GM23338 (cell line): ENCODE measurements at regions not wholly inside any gene's neighbourhood (a gene's known extent, or its start where the extent isn't known, plus 50 kb on each side); places are given as distances from the start of the nearest gene placed in this dataset.

Experiments
- ATAC-seq: fragments of 200-7000 bp; cut with Tn5 transposase; 3 replicates; pipeline ENCODE4 v1.9.1; 2020
- DNase-seq: peaks from one replicate; pipeline ENCODE4 v3.0.0-alpha.2; 2015; ENCODE audit warnings: low spot score
- H2AFZ ChIP-seq: fragments of 200-600 bp; sonication (generic); 2 replicates; pipeline ENCODE4 v1.8.0; 2016; ENCODE audit warnings: antibody characterized with exemption, mild to moderate bottlenecking, moderate library complexity
- H3F3A ChIP-seq: fragments of 200-600 bp; sonication (generic); replicated peaks from 2 replicates; pipeline ENCODE4 v1.8.0; 2017; ENCODE audit warnings: antibody characterized with exemption, mixed run types, low read depth
- H3K27ac ChIP-seq: fragments of 200-600 bp; sonication (generic); 2 replicates; pipeline ENCODE4 v1.6.1; 2016; ENCODE audit warnings: low read depth
- H3K27me3 ChIP-seq: fragments of 200-600 bp; sonication (generic); 2 replicates; pipeline ENCODE4 v1.8.0; 2016; ENCODE audit warnings: mild to moderate bottlenecking, mixed run types, moderate library complexity; ENCODE audit not compliant: insufficient read depth
- H3K36me3 ChIP-seq: fragments of 200-600 bp; sonication (generic); 2 replicates; pipeline ENCODE4 v1.8.0; 2016; ENCODE audit warnings: mild to moderate bottlenecking; ENCODE audit not compliant: insufficient read depth
- H3K4me1 ChIP-seq: fragments of 200-600 bp; sonication (generic); 2 replicates; pipeline ENCODE4 v1.8.0; 2016; ENCODE audit warnings: mild to moderate bottlenecking, moderate library complexity; ENCODE audit not compliant: insufficient read depth
- H3K4me2 ChIP-seq: fragments of 200-600 bp; sonication (generic); 2 replicates; pipeline ENCODE4 v1.7.1; 2017; ENCODE audit warnings: mixed run types
- H3K4me3 ChIP-seq: fragments of 200-600 bp; sonication (generic); 2 replicates; pipeline ENCODE4 v1.6.1; 2016; ENCODE audit warnings: mixed run types
- H3K79me2 ChIP-seq: fragments of 200-600 bp; sonication (generic); replicated peaks from 2 replicates; pipeline ENCODE4 v1.8.0; 2017; ENCODE audit warnings: mild to moderate bottlenecking; ENCODE audit not compliant: insufficient read depth
- H3K9me2 ChIP-seq: fragments of 200-600 bp; sonication (generic); 2 replicates; pipeline ENCODE4 v1.8.0; 2017; ENCODE audit not compliant: insufficient read depth
- H4K20me1 ChIP-seq: fragments of 200-600 bp; sonication (generic); replicated peaks from 2 replicates; pipeline ENCODE4 v1.8.0; 2017; ENCODE audit warnings: mild to moderate bottlenecking; ENCODE audit not compliant: insufficient read depth
- H3K27ac Mint-ChIP-seq: 2 replicates; pipeline ENCODE4 v1.8.0; 2020; ENCODE audit warnings: inconsistent platforms, mild to moderate bottlenecking, moderate library complexity, mixed read lengths
- H3K27me3 Mint-ChIP-seq: 3 replicates; pipeline ENCODE4 v1.8.0; 2022; ENCODE audit warnings: low read depth, mild to moderate bottlenecking, moderate library complexity, mixed read lengths, inconsistent platforms; ENCODE audit not compliant: insufficient read depth, poor library complexity
- H3K36me3 Mint-ChIP-seq: 3 replicates; pipeline ENCODE4 v1.8.0; 2021; ENCODE audit warnings: low read depth, mild to moderate bottlenecking, inconsistent platforms, moderate library complexity, mixed read lengths
- H3K4me1 Mint-ChIP-seq: 3 replicates; pipeline ENCODE4 v1.8.0; 2020; ENCODE audit warnings: mild to moderate bottlenecking, inconsistent platforms, mixed read lengths
- H3K4me3 Mint-ChIP-seq: 3 replicates; pipeline ENCODE4 v1.8.0; 2021; ENCODE audit warnings: moderate library complexity, mild to moderate bottlenecking, inconsistent platforms, mixed read lengths
- H3K9me3 Mint-ChIP-seq: 3 replicates; pipeline ENCODE4 v1.8.0; 2020; ENCODE audit warnings: moderate library complexity, mild to moderate bottlenecking, inconsistent platforms, mixed read lengths
- CREB1 ChIP-seq: fragments of 250-450 bp; sonication (Bioruptor Pico); IDR thresholded peaks from 2 replicates; pipeline ENCODE4 v1.5.0; 2020; ENCODE audit warnings: low read depth, mild to moderate bottlenecking, moderate library complexity
- JUNB ChIP-seq: IDR thresholded peaks from one replicate; pipeline ENCODE4 v1.6.1; 2016; ENCODE audit warnings: antibody characterized with exemption; ENCODE audit not compliant: unreplicated experiment
- POLR2AphosphoS5 ChIP-seq: IDR thresholded peaks from 2 replicates; pipeline ENCODE4 v1.6.1; 2016; ENCODE audit warnings: antibody characterized with exemption, low read depth
- REST ChIP-seq: IDR thresholded peaks from one replicate; pipeline ENCODE4 v1.6.1; 2018; ENCODE audit warnings: antibody characterized with exemption; ENCODE audit not compliant: unreplicated experiment
- STAT1 ChIP-seq: IDR thresholded peaks from one replicate; pipeline ENCODE4 v1.6.1; 2016; ENCODE audit warnings: antibody characterized with exemption; ENCODE audit not compliant: unreplicated experiment
- ZNF331 ChIP-seq: fragments of 250-450 bp; sonication (Bioruptor Pico); IDR thresholded peaks from 2 replicates; pipeline ENCODE4 v1.5.0; 2020; ENCODE audit warnings: low read depth, mild to moderate bottlenecking, moderate library complexity
- TF ChIP-seq, protein P1 (sequence below): IDR thresholded peaks from 2 replicates; pipeline ENCODE4 v1.6.1; 2016; ENCODE audit warnings: antibody characterized with exemption
- TF ChIP-seq, protein P2 (sequence below): fragments of 250-450 bp; sonication (Bioruptor Pico); IDR thresholded peaks from 2 replicates; pipeline ENCODE4 v1.5.0; 2020; ENCODE audit warnings: mild to moderate bottlenecking, moderate library complexity

GRCh38 chr13:73522937-73523336 lies 464.1 kb downstream of the KLF5 start (continued):
- TF ChIP-seq, protein P1, sequence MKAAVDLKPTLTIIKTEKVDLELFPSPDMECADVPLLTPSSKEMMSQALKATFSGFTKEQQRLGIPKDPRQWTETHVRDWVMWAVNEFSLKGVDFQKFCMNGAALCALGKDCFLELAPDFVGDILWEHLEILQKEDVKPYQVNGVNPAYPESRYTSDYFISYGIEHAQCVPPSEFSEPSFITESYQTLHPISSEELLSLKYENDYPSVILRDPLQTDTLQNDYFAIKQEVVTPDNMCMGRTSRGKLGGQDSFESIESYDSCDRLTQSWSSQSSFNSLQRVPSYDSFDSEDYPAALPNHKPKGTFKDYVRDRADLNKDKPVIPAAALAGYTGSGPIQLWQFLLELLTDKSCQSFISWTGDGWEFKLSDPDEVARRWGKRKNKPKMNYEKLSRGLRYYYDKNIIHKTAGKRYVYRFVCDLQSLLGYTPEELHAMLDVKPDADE = no peak
- TF ChIP-seq ZNF331 = no peak

GRCh38 chr13:73521985-73522524 lies 463.2 kb downstream of the KLF5 start:
- H3K27me3 ChIP-seq = no peaks in the 10 kb centered on the region
- H3K4me2 ChIP-seq = no peak overlapping the region
- Mint-ChIP-seq H3K4me1 (peaks cover 24% of the 10 kb centered on the region), H3K4me3 (no peak overlapping the region), H3K27ac (no peak overlapping the region), H3K9me3 (no peaks in the 10 kb centered on the region; the same call in 2 of the 3 replicates), H3K36me3 (no peaks in the 10 kb centered on the region; the same call in 2 of the 3 replicates), H3K27me3 (peaks cover 4% of the 10 kb centered on the region)
- peaks cover 4% of the 10 kb centered on the region; the same call in 1 of the 2 replicates for H3F3A ChIP-seq
- peaks cover 7% of the 10 kb centered on the region for H3K9me2 ChIP-seq
- H3K79me2 ChIP-seq = no peaks in the 10 kb centered on the region
- H3K36me3 ChIP-seq = no peaks in the 10 kb centered on the region
- ATAC-seq (no peak), DNase-seq (no peak)
- no peaks in the 10 kb centered on the region for H4K20me1 ChIP-seq
- H3K4me3 ChIP-seq = no peak overlapping the region
- H2AFZ ChIP-seq = no peak overlapping the region
- H3K4me1 ChIP-seq = peaks cover 21% of the 10 kb centered on the region
- no peak overlapping the region for H3K27ac ChIP-seq
- no peak for TF ChIP-seq REST
- no peak for TF ChIP-seq CREB1 (CRISPR knock-in tag)
- TF ChIP-seq JUNB = no peak
- TF ChIP-seq STAT1 = no peak
- TF ChIP-seq POLR2AphosphoS5 = no peak

- peaks cover 7% of the 10 kb centered on the region for H3K9me2 ChIP-seq
- no peak for TF ChIP-seq CREB1 (CRISPR knock-in tag)
- TF ChIP-seq, protein P2, sequence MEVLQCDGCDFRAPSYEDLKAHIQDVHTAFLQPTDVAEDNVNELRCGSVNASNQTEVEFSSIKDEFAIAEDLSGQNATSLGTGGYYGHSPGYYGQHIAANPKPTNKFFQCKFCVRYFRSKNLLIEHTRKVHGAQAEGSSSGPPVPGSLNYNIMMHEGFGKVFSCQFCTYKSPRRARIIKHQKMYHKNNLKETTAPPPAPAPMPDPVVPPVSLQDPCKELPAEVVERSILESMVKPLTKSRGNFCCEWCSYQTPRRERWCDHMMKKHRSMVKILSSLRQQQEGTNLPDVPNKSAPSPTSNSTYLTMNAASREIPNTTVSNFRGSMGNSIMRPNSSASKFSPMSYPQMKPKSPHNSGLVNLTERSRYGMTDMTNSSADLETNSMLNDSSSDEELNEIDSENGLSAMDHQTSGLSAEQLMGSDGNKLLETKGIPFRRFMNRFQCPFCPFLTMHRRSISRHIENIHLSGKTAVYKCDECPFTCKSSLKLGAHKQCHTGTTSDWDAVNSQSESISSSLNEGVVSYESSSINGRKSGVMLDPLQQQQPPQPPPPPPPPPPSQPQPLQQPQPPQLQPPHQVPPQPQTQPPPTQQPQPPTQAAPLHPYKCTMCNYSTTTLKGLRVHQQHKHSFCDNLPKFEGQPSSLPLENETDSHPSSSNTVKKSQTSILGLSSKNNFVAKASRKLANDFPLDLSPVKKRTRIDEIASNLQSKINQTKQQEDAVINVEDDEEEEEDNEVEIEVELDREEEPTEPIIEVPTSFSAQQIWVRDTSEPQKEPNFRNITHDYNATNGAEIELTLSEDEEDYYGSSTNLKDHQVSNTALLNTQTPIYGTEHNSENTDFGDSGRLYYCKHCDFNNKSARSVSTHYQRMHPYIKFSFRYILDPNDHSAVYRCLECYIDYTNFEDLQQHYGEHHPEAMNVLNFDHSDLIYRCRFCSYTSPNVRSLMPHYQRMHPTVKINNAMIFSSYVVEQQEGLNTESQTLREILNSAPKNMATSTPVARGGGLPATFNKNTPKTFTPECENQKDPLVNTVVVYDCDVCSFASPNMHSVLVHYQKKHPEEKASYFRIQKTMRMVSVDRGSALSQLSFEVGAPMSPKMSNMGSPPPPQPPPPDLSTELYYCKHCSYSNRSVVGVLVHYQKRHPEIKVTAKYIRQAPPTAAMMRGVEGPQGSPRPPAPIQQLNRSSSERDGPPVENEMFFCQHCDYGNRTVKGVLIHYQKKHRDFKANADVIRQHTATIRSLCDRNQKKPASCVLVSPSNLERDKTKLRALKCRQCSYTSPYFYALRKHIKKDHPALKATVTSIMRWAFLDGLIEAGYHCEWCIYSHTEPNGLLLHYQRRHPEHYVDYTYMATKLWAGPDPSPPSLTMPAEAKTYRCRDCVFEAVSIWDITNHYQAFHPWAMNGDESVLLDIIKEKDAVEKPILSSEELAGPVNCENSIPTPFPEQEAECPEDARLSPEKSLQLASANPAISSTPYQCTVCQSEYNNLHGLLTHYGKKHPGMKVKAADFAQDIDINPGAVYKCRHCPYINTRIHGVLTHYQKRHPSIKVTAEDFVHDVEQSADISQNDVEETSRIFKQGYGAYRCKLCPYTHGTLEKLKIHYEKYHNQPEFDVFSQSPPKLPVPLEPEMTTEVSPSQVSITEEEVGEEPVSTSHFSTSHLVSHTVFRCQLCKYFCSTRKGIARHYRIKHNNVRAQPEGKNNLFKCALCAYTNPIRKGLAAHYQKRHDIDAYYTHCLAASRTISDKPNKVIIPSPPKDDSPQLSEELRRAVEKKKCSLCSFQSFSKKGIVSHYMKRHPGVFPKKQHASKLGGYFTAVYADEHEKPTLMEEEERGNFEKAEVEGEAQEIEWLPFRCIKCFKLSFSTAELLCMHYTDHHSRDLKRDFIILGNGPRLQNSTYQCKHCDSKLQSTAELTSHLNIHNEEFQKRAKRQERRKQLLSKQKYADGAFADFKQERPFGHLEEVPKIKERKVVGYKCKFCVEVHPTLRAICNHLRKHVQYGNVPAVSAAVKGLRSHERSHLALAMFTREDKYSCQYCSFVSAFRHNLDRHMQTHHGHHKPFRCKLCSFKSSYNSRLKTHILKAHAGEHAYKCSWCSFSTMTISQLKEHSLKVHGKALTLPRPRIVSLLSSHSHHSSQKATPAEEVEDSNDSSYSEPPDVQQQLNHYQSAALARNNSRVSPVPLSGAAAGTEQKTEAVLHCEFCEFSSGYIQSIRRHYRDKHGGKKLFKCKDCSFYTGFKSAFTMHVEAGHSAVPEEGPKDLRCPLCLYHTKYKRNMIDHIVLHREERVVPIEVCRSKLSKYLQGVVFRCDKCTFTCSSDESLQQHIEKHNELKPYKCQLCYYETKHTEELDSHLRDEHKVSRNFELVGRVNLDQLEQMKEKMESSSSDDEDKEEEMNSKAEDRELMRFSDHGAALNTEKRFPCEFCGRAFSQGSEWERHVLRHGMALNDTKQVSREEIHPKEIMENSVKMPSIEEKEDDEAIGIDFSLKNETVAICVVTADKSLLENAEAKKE = no peak
- TF ChIP-seq, protein P1 = no peak
Measured at GRCh38 chr13:73521290-73521624, 462.5 kb downstream of the KLF5 start.

More at GRCh38 chr13:73521290-73521624, 462.5 kb downstream of the KLF5 start:
- no peak for ATAC-seq
- no peak overlapping the region for H3K27ac ChIP-seq
- peaks cover 4% of the 10 kb centered on the region for H3K27me3 Mint-ChIP-seq
- H3K27ac Mint-ChIP-seq = no peak overlapping the region
- no peaks in the 10 kb centered on the region for H3K27me3 ChIP-seq
- H3K4me1 ChIP-seq = peaks cover 22% of the 10 kb centered on the region
- DNase-seq = no peak
- H4K20me1 ChIP-seq = no peaks in the 10 kb centered on the region
- no peak overlapping the region for H3K4me2 ChIP-seq
- no peak overlapping the region for H3K4me3 ChIP-seq
- peak overlapping the region; percentile 78; the same call in 1 of the 2 replicates for H2AFZ ChIP-seq
- no peaks in the 10 kb centered on the region; the same call in 2 of the 3 replicates for H3K9me3 Mint-ChIP-seq
- no peaks in the 10 kb centered on the region; the same call in 2 of the 3 replicates for H3K36me3 Mint-ChIP-seq
- peaks cover 32% of the 10 kb centered on the region for H3K4me1 Mint-ChIP-seq
- H3K36me3 ChIP-seq = no peaks in the 10 kb centered on the region
- H3F3A ChIP-seq = peaks cover 4% of the 10 kb centered on the region; the same call in 1 of the 2 replicates
- H3K4me3 Mint-ChIP-seq = no peak overlapping the region
- H3K79me2 ChIP-seq = no peaks in the 10 kb centered on the region
